NCI-H69 (cell line): ENCODE measurements at regions not wholly inside any gene's neighbourhood (a gene's known extent, or its start where the extent isn't known, plus 50 kb on each side); places are given as distances from the start of the nearest gene placed in this dataset.
"Not testable (repeated sequence)": the region's sequence is repeated elsewhere in the genome, so short reads cannot be mapped to it uniquely, and the experiment has no call there.

Experiments
- DNase-seq: peaks from one replicate; lab custom pipeline; 2025; lab: John Stamatoyannopoulos, UW

GRCh38 chr21:27984663-27985325, 1007.9 kb downstream of the LTN1 start:
- not testable (repeated sequence) for DNase-seq

DNA sequence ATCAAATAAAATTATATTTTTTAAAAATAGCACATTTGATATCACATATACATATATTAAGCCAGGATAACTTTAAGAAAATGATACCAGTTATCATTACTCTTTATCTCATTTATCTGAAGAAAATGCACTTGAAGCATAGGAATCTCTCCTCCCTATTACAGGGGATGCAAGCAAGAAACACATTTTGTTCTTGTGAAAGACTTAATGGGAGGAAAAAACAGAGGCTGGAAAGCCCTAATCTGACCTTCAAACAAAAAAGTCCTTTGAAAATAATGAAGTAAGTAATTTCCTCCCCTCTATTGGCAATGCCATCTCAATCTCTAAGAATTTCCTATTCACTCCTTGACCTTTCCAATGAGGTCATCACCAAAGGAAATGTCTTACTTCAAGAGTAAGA, 1012.6 kb upstream of the ADAMTS5 start:
- not testable (repeated sequence) for DNase-seq

- no peak for DNase-seq
These were observed 1008.6 kb upstream of the ADAMTS5 start for GRCh38 chr21:27975514-27975913.

DNA sequence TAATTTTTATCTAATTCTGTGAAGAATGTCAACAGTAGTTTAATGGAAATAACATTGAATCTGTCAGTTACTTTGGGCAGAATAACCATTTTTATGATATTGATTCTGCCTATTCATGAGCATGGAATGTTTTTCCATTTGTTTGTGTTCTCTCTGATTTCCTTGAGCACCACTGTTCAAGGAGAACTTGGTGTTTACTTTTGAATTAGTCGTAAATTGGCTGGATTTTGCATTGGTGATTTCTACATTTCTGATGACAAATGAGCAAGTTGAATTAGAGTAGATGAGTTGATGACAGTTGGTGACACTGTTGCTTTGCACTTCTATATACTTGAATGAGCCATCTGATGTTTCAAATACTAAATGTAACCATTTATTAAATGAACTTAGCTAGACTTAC, 1007.3 kb upstream of the ADAMTS5 start:
- DNase-seq: not testable (repeated sequence)

DNA sequence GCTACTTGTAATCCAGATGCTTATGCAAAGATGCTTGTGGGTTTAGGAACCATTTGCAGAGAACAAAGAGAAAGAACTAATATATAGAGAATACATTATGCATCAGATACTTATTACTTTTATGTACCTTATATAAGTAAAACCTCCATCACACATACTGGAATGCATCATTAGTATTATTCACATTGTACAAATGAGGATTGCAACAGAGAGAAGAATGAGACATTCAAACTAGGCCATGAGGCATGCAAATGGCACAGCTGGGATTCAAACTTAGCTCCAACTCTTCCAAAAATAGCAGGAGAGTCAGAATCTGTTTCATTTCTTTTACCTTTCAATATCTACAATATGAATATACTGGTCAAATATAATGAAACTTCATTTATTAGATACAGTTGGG, 1001.4 kb upstream of the ADAMTS5 start:
- not testable (repeated sequence) for DNase-seq

DNA sequence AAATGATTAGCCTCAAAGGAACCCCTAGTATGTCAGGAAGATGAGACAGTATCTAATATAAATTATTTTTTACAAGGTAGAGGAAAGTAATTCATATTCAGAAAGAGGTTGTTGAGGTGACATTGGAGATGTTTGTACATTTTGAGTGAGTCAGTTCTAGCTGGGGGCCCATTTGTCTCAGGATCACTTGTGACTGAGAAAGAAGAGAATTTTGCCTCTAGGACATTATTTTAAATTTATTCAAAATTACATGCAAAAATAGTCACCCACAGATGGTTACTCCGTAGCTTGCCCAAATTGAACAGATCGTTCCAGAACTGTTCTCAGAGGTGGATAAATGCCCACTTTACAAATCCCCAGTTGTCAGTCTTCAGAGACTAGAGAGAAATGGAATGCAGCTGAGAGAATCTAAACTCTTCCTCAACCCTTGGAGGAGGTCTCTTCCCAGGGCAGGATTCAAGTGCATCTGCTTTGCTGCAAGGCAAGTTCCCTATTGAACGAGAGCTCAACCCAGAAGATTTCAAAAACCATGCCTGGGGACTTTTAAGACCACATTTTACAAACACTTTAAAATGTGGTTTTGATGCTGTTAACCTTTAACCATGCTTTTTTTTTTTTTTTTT, 987.8 kb upstream of the ADAMTS5 start:
- DNase-seq: no peak

- DNase-seq: no peak
These were observed 986.6 kb upstream of the ADAMTS5 start for GRCh38 chr21:27953340-27954045.

- not testable (repeated sequence) for DNase-seq
These were observed 982.2 kb upstream of the ADAMTS5 start for GRCh38 chr21:27949093-27949492.

DNA sequence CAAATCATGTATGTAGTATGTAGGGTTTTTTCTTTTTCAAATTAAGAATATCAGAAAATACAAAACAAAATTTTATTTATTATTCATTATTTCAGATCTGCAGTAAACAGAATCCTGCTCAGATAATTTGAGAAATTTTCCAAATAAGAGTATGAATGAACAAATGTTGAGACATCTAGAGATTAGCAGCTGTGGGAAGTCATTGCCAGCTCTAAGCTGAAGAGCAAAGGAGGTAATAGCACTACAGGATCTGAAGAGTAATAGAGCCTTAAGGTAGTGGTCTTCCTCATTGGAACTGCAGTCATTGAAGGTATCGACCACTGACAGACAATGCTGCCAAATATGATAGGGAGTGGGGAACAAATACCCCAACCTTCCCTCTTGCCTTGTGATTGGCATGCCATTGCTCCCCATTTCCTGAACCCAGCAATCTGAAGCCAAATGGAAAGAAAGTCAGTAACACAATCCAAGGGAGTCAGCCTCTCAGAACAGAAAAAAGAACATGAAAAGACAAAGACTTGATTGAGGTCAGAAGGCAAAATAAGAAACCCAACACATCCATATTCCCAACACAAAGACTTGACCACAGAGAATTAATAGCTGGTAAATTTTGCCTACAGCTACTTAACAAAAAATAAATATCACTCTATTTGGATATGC, 963.4 kb upstream of the ADAMTS5 start:
- DNase-seq: not testable (repeated sequence)

GRCh38 chr21:27929179-27929578, 962.3 kb upstream of the ADAMTS5 start:
- DNase-seq: not testable (repeated sequence)

DNA sequence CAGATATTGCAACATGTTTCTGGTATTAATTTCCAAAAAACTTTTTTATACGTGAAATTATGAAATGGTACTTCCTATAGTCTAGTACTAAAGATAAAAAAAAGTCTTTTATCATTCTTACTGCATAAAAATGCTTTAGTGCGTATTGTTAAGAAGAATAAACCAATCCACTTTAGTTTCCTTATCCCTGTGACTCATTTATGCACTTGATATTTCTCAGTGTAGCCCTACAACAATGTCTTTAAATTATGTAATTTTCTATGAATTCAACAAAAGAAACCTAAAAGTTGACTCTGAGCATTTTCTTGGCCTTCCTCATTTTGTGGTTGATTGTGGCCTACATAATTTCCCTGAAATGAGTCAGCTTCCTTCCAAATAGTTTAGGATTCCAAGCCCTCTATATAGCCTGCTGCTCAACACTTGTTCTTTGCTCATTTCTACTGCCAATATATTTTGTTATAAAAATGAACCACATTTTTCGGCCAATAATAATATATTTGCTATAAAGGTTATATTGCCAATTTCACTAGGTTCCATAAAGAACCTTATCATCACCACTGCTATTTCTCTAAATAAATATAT, 961.7 kb upstream of the ADAMTS5 start:
- not testable (repeated sequence) for DNase-seq

DNA sequence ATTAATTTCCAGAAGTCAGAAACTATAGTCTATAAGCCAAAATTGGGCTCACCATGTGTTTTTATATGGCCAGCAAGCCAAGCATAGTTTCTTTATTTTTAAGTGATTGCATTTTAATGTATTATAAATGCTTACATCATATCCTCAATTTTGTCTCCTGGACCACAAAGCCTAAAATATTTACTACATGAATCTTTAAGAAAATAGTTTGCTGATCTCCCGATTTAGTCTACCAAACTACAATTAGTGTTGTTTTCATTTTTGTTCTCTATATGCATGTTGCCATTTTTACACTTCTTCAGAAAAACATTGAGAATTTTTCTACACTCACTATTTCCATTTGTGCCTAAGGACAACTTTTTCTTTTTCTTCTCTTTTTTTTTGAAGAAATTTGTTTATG, 954.5 kb upstream of the ADAMTS5 start:
- not testable (repeated sequence) for DNase-seq

- DNase-seq: not testable (repeated sequence)
These were observed 951.1 kb upstream of the ADAMTS5 start for GRCh38 chr21:27917966-27918365.

- DNase-seq: not testable (repeated sequence)
These were observed 949.4 kb upstream of the ADAMTS5 start for GRCh38 chr21:27916326-27916725.

DNA sequence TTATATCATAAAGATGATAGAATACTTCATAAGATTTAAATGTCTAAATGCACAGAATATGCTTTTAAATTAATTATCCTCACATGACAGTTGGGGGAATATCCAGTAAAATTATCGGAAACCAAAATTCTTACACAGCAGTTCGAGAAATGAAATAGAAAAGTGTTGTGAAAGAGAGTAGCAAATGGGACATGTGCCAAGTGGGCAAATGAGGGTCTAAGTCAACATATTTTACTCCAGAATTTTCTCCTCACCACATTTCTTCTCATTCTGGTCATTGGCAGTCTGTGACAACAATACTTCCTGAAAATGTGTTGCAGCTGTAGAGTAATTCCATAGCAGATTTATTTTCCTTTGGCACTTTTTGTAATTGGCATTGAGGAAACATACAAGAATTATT, 945.2 kb upstream of the ADAMTS5 start:
- DNase-seq: not testable (repeated sequence)

DNA sequence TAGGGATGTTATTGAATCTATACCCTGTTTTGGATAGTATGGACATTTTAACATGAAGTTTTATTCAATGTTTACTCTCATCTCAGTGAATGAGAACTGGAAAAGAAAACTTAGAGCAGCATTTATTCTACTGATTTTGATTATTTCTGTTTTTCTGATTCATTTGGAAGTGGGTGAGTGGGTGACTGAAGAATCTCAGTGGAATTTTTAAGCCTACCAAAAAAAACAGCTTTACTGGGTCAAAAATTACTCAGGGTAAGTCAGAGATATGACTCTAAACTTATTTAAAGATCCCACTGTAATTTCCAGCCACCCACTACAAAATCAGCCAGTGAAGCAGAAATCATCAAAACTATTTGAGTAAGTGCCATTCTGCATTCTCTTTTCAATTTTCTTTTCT, 942.6 kb upstream of the ADAMTS5 start:
- not testable (repeated sequence) for DNase-seq

DNA sequence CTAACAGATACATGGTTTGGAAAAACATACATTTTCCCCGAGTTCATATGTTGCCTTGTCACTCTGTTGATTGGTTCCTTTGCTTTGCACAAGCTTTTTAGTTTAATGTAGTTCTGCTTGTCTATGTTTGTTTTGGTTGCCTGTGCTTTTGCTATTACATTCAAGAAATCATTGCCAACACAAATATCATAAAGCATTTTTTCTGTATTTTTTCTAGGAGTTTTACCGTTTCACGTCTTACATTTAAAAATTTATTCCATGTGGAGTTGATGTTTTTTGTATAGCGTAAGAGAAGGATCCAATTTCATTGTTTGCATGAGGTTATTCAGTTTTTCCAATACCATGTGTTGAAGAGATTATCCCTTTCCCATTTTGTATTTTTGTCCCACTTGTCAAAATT, 941.9 kb upstream of the ADAMTS5 start:
- DNase-seq: not testable (repeated sequence)

- not testable (repeated sequence) for DNase-seq
These were observed 936.0 kb upstream of the ADAMTS5 start for GRCh38 chr21:27902904-27903303.

- not testable (repeated sequence) for DNase-seq
These were observed 926.7 kb upstream of the ADAMTS5 start for GRCh38 chr21:27893619-27894018.

DNA sequence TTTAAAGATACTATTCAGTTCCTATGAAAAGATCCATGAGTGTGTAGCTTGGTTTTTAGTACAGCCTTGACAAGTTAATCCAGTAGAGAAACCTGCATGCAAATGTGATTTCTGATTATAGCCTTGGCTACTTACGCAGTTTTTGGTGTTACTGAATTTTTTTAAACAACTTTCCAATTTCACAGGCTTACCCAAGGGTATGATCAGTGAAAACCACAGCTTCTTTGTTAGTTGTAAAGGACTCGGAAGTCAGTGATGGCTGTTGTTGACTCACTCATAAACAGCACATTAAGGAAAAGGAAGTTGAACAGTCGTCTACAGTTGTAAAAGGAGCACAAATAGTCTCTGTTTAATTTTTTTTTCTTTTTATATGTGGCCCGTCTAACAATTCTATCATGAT, 924.6 kb upstream of the ADAMTS5 start:
- DNase-seq: not testable (repeated sequence)

- DNase-seq: not testable (repeated sequence)
These were observed 921.0 kb upstream of the ADAMTS5 start for GRCh38 chr21:27887808-27888455.

DNA sequence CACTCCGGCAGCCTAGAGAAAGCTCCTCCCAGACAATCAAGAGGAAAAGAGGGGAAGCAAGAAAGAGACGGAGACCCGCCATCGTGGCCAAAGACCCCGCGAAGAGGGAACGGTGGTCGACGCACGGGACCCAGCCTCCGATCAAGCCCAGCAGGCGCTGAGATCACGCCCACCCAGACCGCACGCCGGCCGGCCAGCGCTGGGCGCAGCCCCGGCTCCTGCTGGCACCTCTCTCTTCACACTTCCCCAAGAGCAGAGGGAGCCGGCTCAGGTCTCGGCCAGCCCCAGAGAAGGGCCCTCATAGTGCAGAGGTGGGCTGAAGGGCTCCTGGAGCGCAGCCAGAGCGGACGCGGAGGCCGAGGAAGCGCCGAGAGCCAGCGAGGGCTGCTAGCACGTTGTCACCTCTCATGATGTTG, 918.4 kb upstream of the ADAMTS5 start:
- DNase-seq: no peak
